Stimulated activated naive CD8-positive, alpha-beta T cell treated with anti-CD3 and anti-CD28 coated beads, Interleukin-15, Interleukin-2, amounts not matched to agents 100 U/mL and 50 U/mL, for 24 hours (primary cell): ENCODE measurements at regions not wholly inside any gene's neighbourhood (a gene's known extent, or its start where the extent isn't known, plus 50 kb on each side); places are given as distances from the start of the nearest gene placed in this dataset.
A peak's percentile ranks its signal among the peaks of the same experiment; 100 is the strongest.
"Not testable (repeated sequence)": the region's sequence is repeated elsewhere in the genome, so short reads cannot be mapped to it uniquely, and the experiment has no call there.

Experiments
- ATAC-seq: fragments of 150-1000 bp; cut with Tn5 transposase; one replicate; pipeline ENCODE4 v1.10.0; 2021
- DNase-seq: peaks from one replicate; pipeline ENCODE4 v3.0.0; 2021

DNA sequence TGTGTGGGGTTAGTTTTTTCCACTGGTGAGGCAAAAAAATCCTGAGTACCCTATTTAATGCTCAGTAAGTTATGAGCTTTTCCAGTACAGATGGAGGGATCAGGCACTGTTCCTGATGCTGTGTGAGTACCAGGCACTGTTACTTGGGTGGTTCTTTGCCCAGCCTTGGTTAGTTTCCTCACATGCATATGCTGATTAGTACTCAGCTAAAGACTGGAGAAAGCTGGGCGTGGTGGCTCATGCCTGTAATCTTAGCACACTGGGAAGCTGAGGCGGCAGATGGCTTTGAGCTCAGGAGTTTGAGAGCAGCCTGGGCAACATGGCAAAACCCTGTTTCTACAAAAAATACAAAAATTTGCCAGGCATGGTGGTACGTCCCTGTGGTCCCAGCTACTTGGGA is 210.3 kb upstream of the SGO1 start:
- no peak for DNase-seq
- no peak for ATAC-seq

DNA sequence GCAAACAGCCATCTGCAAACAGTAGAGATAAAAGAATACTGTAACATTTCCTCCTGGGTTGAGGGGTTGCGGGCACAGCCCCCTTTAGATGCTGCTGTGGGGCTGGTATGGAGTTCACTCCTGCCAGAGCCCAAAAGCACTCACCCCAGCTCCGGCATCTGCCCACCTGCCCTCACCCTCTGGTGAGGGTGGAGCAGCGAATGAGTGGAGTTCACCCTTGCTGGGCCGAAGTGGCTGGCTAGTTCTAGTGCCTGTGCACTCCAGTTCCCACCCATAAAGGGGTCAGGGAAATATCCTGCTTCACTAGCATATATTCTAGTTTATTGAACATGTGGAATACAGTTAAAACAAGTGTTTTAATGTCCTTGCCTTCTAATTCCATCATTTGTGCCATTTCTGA is 209.7 kb upstream of the SGO1 start:
- no peak for DNase-seq
- ATAC-seq: no peak

DNA sequence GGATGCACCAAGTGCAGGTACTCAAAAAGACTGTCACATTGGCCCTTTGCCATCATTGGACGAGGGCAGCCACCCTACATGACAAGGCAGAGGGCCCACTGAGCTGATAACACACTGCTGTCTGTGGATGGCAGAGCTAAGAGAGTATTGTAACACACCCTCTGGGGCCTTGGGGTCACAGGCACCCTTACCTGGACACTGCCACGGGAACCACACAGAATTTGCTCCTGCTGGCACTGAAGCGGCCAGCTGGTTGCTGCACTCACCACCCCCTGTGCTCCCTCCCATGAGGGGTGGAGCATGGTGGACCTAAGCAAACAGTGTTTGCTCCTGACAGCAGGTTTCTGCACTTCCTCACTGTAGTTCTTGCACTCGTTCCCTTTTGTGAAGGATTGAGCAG is 208.2 kb upstream of the SGO1 start:
- DNase-seq: no peak
- no peak for ATAC-seq

DNA sequence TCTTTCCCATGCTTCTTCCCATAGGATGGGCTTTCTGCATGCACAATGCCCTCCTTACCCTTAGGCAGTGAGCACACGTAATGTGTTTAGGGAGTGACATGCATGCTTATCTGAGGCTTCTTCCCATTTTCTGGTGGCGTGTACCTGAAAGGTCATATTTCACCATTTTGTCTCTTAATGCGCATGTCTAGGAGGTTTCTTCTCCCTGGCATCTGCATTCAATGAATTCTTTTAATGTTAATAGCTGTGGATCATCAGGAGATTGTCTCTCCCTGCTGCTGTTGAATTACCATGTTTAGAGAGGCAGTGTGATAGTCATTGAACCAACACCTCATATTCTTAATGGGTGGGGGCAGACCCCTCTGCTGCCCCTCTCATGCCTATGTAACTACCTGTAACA is 205.6 kb upstream of the SGO1 start:
- no peak for ATAC-seq

DNA sequence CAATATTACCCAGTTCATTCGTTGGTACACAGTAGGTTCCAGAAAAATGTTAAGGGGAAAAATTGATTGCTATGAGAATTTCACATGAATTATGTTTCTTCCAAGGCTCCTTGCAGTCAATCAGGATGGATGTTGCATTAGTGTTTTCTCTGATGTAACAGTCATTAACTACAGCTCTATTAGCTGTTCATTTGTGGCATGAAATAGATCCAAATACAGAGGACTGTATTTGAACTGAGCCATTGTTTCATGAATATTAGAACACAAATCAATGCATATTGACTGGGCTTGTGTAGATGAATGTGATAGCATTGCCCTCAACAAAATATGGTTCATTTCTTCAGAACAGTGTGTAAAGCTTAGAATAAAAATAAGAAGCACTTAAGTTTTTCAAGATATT is 203.0 kb upstream of the SGO1 start:
- no peak for ATAC-seq
- DNase-seq: no peak

More for the DNA sequence above, 205.6 kb upstream of the SGO1 start:
- no peak for DNase-seq

DNA sequence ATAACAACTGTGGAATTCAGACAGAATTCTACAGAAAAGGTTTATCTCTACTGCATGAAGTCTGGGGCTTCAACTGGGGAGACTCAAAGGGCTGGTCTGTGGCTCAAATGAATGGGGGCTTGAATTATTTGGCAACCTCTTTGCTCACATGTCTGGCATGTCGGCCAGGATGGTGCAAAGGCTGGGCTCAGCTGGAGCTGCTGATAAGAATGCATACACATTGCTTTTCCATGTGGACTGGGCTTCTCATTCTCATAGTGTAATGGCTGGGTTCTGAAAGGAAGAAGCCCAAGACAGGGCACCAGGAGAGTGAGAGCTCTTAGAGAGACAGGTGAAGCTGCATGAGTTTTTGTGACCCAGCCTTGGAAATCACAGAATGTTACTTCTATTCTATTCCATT is 194.3 kb upstream of the SGO1 start:
- ATAC-seq: no peak
- no peak for DNase-seq

DNA sequence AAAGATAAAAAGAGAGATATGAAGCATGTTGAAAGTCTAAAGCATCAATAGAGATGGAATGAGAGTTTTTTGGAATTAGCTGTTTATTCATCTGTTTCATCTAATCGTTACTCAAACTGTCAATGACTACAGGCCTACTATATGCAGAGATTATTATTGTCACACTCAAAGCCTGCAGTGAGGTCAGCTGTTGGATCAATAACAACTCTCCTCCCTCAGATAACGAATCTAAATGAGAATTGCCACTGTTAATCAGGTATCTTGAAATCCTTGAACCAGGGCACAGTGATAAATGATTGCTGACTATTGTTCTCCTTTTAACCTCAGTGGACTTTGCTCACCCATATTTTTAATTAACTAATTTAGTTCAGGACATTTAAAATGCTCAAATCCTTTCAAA is 192.3 kb upstream of the SGO1 start:
- DNase-seq: no peak
- ATAC-seq: no peak

DNA sequence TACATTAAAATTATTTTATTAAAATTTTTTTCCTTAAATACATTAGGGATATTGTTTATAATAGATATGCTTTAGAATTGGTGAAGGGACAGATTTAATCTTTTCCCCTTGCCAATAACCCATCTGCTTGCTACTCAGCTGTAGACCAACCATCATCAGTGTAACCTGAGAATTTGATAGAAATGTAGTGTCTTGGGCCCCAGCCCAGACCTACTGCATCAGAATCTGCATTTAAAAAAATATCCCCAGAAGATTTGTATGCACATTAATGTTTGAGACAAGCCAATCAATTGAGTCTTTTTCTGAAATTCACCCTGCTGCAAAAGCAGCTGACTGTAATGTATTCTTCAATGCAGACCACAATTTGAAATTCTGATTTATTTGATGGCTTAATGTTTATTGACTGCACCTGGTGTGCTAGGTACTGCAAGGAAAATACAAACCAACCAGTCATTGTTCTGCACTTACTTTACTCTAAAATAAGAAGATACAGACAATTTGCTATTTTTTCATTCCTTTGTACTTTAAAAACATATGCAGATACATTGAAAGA is 190.7 kb upstream of the SGO1 start:
- ATAC-seq (no peak), DNase-seq (no peak)

DNA sequence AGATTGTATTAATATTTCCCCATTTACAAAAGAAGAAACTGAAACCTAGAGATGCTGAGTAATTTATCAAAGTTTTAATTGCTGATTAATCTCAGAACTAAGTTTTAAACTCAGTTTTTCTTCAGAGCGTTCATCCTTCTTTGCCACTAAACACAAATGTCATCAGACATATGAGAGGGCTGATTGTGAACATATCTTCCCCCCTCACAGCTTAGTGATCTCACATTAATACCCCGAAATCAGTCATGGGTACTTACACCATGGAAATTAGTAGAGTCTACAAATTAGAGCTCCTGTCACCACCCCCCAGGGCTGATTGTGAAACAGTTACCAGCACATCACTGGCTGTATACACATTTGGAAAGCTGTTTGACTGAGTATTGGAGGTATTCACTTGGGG is 189.3 kb upstream of the SGO1 start:
- no peak for DNase-seq
- no peak for ATAC-seq

DNA sequence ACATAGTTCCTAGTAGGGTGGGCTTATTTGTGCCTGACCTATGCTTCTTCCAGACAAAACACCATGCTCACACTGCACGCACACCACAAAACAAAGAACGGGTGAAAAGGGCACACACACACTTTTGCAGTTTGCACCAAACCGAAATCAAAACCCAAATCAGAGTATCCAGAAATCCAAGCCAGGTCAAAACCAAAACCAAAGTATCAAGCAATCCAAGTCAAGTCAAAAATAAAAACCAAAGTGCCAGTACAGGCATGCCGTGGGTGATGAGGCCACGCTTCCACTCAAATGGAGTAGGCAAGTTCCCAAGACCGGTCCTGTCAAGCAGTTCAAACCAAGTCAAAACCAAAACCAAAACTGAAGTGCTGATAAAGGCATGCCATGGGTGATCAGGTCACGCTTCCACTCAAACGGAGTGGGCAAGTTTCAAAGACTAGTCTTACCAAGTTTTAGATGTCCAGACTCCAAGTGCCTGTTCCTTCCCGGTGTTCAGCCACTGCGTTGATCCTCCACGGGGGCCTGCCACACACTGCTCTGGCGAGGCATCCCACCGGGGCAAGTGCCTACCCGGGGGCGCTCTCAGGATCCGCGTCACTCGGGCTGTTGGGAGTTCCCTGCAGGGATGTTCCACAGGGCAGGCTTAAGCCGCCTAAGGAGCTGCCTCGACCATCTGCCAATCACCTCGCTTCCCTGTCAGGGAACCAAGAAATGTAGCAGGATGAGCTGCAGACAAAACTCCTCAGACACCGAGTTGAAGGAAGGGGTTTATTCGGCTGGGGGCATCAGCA is 184.5 kb upstream of the SGO1 start:
- not testable (repeated sequence) for DNase-seq, ATAC-seq

DNA sequence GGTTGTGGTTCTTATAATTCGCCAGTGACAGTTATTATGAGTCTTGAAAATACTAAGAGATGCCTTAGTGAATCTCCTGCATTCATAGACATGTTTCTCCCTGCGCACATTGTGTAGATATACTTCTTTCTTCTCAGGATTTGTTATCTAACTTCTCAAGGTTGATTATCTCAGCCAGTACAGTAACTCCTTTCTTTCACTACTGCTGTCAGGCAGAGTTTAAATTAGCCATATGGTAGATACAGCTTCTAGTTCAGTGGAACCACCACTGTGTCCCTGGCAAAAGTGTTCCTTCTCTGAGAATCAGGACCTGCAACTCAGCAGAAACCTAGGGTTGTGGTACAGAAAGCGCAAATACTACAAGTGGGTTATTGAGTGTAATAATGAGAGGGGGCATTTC is 175.0 kb upstream of the SGO1 start:
- ATAC-seq: no peak
- DNase-seq: no peak

DNA sequence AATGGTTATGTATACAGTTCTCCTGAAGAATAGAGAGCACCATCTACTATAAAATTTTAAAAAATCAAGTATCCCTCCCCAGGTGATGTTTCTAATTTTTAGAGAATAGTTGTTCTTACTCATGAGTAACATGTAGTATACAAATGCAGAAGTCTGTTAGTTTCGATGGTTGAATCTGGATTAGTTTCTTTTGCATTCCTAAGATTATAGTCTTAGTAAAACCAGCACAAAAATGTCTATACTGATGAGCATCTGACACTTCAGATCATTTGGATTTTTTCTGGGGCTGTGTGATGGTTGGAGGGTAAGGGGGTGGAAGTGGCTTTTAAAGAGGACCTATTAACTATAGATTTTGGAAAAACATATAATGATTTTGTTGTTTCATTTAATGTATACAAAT is 167.3 kb upstream of the SGO1 start:
- DNase-seq (no peak), ATAC-seq (no peak)

DNA sequence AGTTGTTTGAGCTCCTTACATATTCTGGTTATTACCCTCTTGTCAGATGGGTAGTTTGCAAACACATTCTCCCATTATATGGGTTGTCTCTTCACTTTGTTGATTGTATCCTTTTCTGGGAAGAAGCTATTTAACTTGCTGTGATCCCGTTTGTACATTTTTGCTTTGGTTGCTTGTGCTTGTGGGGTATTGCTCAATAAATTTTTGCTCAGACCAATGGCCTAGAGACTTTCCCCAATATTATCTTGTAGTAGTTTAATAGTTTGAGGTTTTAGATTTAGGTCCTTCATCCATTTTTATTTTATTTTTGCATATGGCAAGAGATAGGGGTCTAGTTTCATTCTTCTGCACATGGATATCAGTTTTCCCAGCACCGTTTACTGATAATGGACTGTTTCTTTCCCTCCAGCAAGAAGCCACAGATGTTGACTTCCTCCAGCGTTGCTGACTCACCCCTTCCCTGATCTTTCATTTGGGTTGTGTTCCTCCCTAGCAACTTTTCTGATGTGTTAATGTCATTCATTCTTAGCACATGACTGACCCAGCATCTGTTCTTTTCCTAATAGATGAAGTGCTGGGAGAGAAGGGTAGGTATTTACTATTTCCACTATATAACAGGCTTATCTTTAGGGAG is 166.7 kb upstream of the SGO1 start:
- no peak for DNase-seq
- ATAC-seq: no peak

DNA sequence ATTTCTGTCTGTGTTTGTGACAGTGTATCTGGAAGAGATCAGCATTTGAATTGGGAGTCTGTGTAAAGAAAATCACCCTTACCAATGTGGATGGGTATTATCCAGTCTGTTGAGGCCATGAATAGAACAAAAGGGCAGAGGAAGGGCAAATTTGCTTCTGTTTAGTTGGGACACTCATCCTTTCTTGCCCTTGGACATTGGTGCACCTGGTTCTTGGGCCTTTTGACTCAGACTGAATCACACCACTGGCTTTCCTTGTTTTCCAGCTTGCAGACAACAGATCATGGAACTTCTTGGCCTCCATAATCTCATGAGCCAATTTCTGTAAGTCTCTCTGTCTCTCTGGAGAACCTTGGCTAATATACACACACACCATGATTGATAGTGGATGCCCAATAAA is 164.4 kb upstream of the SGO1 start:
- ATAC-seq: no peak
- DNase-seq: no peak

DNA sequence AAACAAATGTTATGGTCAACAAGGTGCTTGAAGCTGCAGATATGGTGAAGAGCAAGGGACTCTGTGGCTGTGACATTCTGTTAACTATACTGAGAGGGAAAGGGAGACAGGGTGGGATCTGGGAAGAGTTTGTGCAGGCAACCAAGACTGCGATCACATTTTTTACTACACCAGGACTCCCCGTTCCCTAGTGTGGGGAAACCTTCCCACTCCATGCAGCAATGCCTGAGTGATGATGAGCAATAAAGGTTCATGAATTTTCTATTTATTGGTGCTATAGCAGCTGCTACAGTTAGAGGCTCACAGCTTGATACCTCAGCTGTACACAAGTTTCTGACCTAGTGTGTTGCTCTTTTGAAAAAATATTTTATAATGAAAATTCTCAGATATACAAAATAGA is 160.9 kb upstream of the SGO1 start:
- DNase-seq (no peak), ATAC-seq (no peak)

DNA sequence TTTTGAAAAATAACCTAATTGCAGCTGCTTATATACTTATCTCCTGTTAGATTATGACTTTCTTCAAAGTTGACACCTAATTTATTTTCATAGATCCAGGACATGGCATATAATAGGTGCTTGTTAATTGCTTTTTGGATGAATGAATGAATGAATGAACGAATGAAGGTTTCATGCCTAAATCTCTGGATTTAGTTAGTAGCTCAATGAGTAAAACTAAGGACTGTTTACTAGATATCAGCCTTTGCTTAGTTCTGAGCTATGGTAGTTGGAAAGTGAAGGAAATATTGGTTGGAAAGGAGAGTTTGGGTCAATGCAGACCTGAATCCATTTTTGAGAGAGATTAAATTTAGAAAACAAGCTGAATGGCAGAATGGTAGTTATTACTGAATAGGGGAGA is 160.4 kb upstream of the SGO1 start:
- ATAC-seq (no peak), DNase-seq (no peak)

DNA sequence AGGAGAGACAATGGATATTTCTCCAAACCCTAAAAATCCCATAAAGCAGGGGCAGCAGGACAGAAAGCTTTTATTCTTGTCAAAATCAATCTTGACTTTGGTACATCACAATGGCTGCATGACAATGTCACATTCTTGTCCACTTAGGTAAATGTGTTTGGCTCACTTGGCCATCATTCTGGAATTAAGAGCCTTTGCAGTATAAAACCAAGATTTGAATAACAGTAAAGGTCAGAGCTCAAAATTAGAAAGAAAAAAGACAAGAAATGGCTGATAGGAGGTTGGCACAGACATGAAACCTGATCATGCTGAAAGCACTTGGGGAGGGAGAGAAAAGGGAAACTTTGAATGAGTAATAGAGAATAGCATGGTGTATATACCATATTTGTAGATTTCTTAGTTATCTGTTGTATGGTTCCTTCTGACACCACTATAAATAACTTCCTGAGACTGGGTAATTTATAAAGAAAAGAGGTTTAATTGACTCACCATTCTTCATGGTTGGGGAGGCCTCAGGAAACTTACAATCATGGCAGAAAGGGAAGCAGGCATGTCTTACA is 158.5 kb upstream of the SGO1 start:
- peak; percentile 71 for ATAC-seq
- DNase-seq: no peak

DNA sequence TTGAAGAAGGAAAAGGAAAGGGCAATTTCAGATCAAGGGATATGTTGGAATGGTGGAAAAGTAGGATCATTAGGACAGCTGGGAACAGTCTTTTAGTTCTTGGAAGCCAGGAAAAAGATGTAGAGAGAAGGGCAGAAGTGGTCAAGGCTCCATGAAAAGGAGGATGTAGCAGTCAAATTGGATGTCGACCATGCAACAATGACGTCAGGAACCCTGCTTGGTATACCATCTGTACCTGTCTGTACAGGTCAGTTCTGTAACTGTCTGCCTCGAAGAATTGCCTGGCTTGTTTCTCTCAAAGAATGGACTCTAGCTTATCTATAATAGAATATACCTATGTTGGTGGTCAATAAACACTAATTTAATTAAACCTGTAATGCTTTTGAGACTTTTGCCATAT is 157.8 kb upstream of the SGO1 start:
- DNase-seq: no peak
- ATAC-seq: no peak

DNA sequence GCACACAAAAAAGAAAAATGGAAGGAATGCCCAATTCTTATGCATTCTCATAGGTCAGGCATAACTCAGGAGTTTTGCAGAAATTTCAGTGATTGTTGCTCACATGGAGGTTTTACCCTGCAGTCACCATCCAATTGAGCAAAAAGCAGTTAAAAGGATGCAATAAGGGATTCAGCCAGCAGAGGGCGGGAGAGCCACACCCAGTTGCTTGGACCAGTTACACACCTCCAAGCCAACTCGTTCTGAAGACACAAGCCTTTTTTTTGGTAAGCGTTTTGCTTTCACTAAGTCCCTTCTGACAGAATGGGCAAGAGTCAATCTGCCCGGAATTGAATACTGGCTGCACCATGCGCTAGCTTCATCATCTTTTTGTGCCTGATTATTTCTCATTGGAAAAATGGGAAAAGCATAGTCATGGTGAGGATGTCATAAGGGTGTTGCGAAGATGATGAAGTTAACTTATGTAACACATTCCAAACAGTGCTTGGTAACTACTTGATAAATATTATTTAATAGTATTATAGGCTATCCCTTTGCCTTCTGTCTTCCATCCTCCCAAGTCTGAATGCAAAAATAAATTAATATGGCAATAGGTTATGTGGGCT is 154.4 kb upstream of the SGO1 start:
- ATAC-seq: peak; percentile 73

DNA sequence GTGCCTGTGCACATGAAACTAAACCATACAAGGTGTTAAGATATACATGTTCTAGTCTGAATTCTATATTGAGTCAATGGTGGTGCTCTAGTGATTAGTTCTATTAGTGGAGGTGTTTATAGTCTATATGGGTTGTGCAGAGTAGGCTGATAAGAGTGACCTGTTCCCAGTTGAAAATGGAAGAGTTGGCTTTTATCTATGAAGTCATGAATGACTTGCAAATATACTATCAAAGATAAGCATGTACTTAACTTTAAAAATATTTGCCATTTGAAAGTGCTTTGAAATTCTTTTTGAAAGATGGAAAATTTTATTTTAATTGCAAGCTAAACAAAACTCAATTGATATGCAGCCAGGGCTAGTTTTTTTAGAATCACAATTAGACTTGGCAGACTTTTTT is 150.6 kb upstream of the SGO1 start:
- DNase-seq: no peak
- no peak for ATAC-seq

More for the DNA sequence above, 154.4 kb upstream of the SGO1 start:
- peak; percentile 63 for DNase-seq

DNA sequence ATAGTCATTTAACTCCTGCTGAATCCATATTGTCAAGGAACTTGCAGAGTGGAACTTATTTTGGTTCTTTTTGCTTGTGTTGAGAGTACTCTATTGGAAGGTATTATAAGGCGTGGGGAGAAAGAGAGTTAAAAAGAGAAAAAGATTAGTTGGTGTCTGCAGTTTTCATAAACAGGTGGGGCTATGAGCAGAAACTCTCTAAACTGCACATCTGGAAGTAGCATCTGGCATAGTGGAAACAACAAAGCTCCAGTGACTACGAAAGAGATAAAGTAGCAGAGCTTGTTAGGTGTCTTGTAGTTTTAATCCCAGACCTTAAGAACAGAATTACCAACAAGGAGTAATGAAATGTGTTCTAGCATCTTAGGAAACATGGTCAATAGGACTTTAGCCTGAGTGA is 148.8 kb upstream of the SGO1 start:
- DNase-seq: no peak
- no peak for ATAC-seq

DNA sequence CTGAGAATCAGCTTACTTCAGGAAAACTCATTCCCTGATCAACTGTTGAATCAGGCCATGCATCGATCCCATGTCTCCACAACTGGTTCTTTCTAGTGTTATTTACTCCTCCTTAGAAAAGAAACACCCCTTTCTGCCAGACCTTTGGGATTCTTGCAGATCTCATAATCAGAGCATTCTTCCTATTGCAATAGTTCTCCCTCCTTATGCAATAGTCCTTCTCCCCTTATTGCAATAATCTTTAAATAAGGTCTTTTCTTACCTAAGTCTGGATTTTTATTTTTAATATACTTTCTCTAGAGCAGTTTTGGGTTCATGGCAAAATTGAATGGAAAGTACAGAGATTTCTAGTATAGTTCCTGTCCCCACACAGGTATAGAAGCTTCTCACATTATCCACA is 141.9 kb upstream of the SGO1 start:
- ATAC-seq (no peak), DNase-seq (no peak)

DNA sequence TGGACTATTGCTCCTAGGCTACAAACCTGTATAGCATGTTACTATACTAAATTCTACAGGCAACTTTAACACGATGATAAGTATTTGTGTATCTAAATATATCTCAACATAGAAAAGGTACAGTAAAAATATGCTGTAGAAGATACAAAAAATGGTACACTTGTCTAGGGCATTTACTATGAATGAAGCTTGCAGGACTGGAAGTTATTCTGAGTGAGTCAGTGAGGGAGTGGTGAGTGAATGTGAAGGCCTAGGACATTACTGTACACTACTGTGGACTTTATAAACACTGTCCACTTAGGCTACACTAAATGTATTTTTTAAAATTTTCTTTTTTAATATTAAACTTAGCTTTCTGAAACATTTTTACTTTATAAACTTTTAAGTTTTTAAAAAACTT is 140.5 kb upstream of the SGO1 start:
- no peak for ATAC-seq
- no peak for DNase-seq
